HepG2 (cell line): ENCODE measurements at regions not wholly inside any gene's neighbourhood (a gene's known extent, or its start where the extent isn't known, plus 50 kb on each side); places are given as distances from the start of the nearest gene placed in this dataset.

ENCODE experiments used
- ATAC-seq: fragments of 200-7000 bp; cut with Tn5 transposase; 3 replicates; pipeline ENCODE4 v1.9.1; 2020; ENCODE audit warnings: mild to moderate bottlenecking, moderate library complexity
- BruUV-seq: library from RNA; stranded (reverse); fragments of 400-500 nt; replicated peaks from 2 replicates; lab custom pipeline; 2021; lab: Mats Ljungman, UMichigan
- CTCF ChIA-PET: fragments of 300-600 bp; formaldehyde crosslinking; extraction: SDS; loops from one replicate; lab custom pipeline; 2021; ENCODE audit warnings: low total read pairs, inconsistent platforms, low intra/inter-chr PET ratio; lab: Yijun Ruan, JAX
- POLR2A ChIA-PET: fragments of 350-600 bp; sonication (Branson Sonifier 250); formaldehyde crosslinking; loops from one replicate; lab custom pipeline; 2020; ENCODE audit warnings: antibody characterized with exemption, inconsistent platforms; lab: Yijun Ruan, JAX
- DNase-seq: peaks from one replicate; pipeline ENCODE4 v3.0.0-alpha.2; 2015; ENCODE audit warnings: low spot score
- FAIRE-seq: peaks from 3 replicates; lab custom pipeline; 2011; peaks lifted over from hg19 to GRCh38; lab: Jason Lieb, UNC
- H2AFZ ChIP-seq: one replicate; pipeline ENCODE4 v1.6.1; 2011; ENCODE audit warnings: low read length, inconsistent platforms
- H3K27ac ChIP-seq: fragments of 300-600 bp; 3 replicates; pipeline ENCODE4 v1.8.0; 2011; ENCODE audit warnings: mixed run types, mild to moderate bottlenecking, mixed read lengths, low read length, inconsistent platforms; ENCODE audit not compliant: insufficient read depth; ENCODE audit errors: extremely low read length
- H3K27me3 ChIP-seq, 2 experiments: fragments of 200-600 bp in 1 of 2; 2 replicates in 1 of 2; 3 replicates in 1 of 2; pipeline versions ENCODE4 v1.6.0 to v1.8.0; 2011; ENCODE audit warnings: low read length in 2 of 2, mild to moderate bottlenecking in 2 of 2, moderate library complexity in 2 of 2, inconsistent platforms in 1 of 2; ENCODE audit not compliant: insufficient read depth in 2 of 2, control insufficient read depth in 1 of 2
- H3K36me3 ChIP-seq, 2 experiments: fragments of 200-600 bp in 1 of 2; replicated peaks in 1 of 2; 2 replicates in 1 of 2; 3 replicates in 1 of 2; pipeline versions ENCODE4 v1.5.1 to v1.8.0; 2011; ENCODE audit warnings: low read length in 2 of 2, inconsistent platforms in 1 of 2; ENCODE audit not compliant: insufficient read depth in 2 of 2, control insufficient read depth in 1 of 2
- H3K4me1 ChIP-seq: 2 replicates; pipeline ENCODE4 v1.5.1; 2012; ENCODE audit warnings: low read length, inconsistent platforms; ENCODE audit not compliant: insufficient read depth
- H3K4me2 ChIP-seq: 2 replicates; pipeline ENCODE4 v1.6.0; 2011; ENCODE audit warnings: low read depth, low read length, inconsistent platforms
- H3K4me3 ChIP-seq, 3 experiments: fragments of 200-600 bp in 1 of 3; sonication (generic), shearing (Covaris generic) in 1 of 3; replicated peaks in 1 of 3; 2 replicates each; pipeline ENCODE4 v1.5.1; 2011 to 2016; ENCODE audit warnings: low read length in 3 of 3, inconsistent platforms in 2 of 3, low read depth in 2 of 3, mild to moderate bottlenecking in 2 of 3, control low read depth in 1 of 3, mixed read lengths in 1 of 3; ENCODE audit not compliant: insufficient read depth in 1 of 3
- H3K79me2 ChIP-seq: one replicate; pipeline ENCODE4 v1.6.1; 2011; ENCODE audit warnings: low read length, inconsistent platforms; ENCODE audit not compliant: insufficient read depth
- H3K9ac ChIP-seq: 2 replicates; pipeline ENCODE4 v1.6.0; 2011; ENCODE audit warnings: mild to moderate bottlenecking, low read depth, low read length, inconsistent platforms; ENCODE audit not compliant: insufficient read depth
- H3K9me3 ChIP-seq: 2 replicates; pipeline ENCODE4 v1.5.1; 2012; ENCODE audit warnings: mild to moderate bottlenecking, low read length
- H4K20me1 ChIP-seq: 2 replicates; pipeline ENCODE4 v1.6.0; 2011; ENCODE audit warnings: inconsistent platforms, mild to moderate bottlenecking, low read length, moderate library complexity; ENCODE audit not compliant: insufficient read depth
- E2F5 ChIP-seq: sonication (generic); formaldehyde crosslinking; conservative IDR thresholded peaks from 2 replicates; pipeline ENCODE4 v1.4.0; 2020; ENCODE audit warnings: missing genetic modification reagents
- MAFF ChIP-seq: IDR thresholded peaks from 2 replicates; pipeline ENCODE4 v1.6.1; 2011; ENCODE audit warnings: low read depth, low read length, improper control_type of control experiment
- MAFK ChIP-seq, 2 experiments: IDR thresholded peaks in 1 of 2; conservative IDR thresholded peaks in 1 of 2; 2 replicates each; pipeline ENCODE4 v1.6.1; 2011; ENCODE audit warnings: improper control_type of control experiment in 2 of 2, low read length in 2 of 2
- NFE2L2 ChIP-seq: fragments of 150-350 bp; IDR thresholded peaks from 2 replicates; pipeline ENCODE4 v1.6.1; 2014; ENCODE audit warnings: low read length
- RBM39 ChIP-seq: fragments of 200-400 bp; formaldehyde crosslinking; IDR thresholded peaks from one replicate; pipeline ENCODE4 v1.6.1; 2018; ENCODE audit warnings: antibody characterized with exemption, mild to moderate bottlenecking, low read depth, low read length; ENCODE audit not compliant: poor library complexity, severe bottlenecking
- SP140L ChIP-seq: sonication (generic); formaldehyde crosslinking; IDR thresholded peaks from 2 replicates; pipeline ENCODE4 v1.4.0; 2020; ENCODE audit warnings: missing genetic modification reagents, borderline replicate concordance
- WGBS: methylation state at CpG from one replicate; pipeline ENCODE4 v1.1.6; 2017; ENCODE audit warnings: low lambda C conversion rate; 5-methylcytosine and 5-hydroxymethylcytosine counted together
- in situ Hi-C: cut with HindIII; loops from 2 replicates; pipeline ENCODE4 v1.10.0; 2017; ENCODE audit warnings: low pct_unique_long_range_greater_than_20kb; ENCODE audit not compliant: extremely low pct_ligation_motif_present
- intact Hi-C: fragments of 100-400 bp; cut with micrococcal nuclease; formaldehyde crosslinking; loops from one replicate; pipeline ENCODE4 v1.10.0; 2022; ENCODE audit not compliant: unreplicated experiment
- TF ChIP-seq, protein P1 (sequence below): sonication (generic); formaldehyde crosslinking; IDR thresholded peaks from 2 replicates; pipeline ENCODE4 v1.8.1; 2023; ENCODE audit warnings: mild to moderate bottlenecking, inconsistent platforms, moderate library complexity, missing genetic modification reagents, borderline replicate concordance

DNA sequence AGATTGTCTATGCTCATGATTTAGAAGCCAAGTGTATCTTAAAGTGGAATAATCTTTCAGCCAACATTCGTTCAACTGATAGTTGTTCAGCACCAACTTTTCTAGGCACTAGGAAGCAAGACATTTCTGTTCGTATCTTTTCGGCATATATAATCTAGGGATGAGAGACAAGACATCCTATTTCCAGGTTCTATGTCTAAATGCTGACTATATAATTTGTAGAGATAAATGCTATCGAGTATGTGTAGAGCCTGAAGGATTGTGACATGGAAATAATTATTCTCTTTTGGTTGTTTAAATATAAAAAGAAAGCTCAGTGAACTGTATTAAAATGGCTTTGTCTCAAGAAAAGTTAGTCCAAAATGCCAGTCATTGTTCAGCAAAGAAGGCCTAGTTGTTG is 371.6 kb downstream of the DOK5 start:
- FAIRE-seq, result no peak
- no peaks in the 10 kb centered on the region for H3K27me3 ChIP-seq
- POLR2A ChIA-PET, result no interaction called here

GRCh38 chr20:54844346-54844745 is 369.0 kb downstream of the DOK5 start:
- Histone ChIP-seq H3K9ac (no peak overlapping the region), H3K27ac (no peak overlapping the region), H3K27me3 (no peaks in the 10 kb centered on the region), H4K20me1 (no peaks in the 10 kb centered on the region), H3K4me2 (no peak overlapping the region), H3K4me3 (no peak overlapping the region), H3K4me1 (no peaks in the 10 kb centered on the region), H2AFZ (no peak overlapping the region), H3K9me3 (0 out of 2 replicates have a peak, but pooled peaks cover 3% of the 10 kb centered on the region), H3K36me3 (no peaks in the 10 kb centered on the region), H3K79me2 (no peaks in the 10 kb centered on the region)
- in situ Hi-C loops (no loop called here), intact Hi-C loops (no loop called here)
- FAIRE-seq (no peak), DNase-seq (no peak), ATAC-seq (no peak)
- WGBS, result 3% methylated on average over 2 of the region's 2 CpGs
- BruUV-seq, result no TSS peak
- ChIA-PET POLR2A (no interaction called here), CTCF (no interaction called here)
- TF ChIP-seq, protein P1, sequence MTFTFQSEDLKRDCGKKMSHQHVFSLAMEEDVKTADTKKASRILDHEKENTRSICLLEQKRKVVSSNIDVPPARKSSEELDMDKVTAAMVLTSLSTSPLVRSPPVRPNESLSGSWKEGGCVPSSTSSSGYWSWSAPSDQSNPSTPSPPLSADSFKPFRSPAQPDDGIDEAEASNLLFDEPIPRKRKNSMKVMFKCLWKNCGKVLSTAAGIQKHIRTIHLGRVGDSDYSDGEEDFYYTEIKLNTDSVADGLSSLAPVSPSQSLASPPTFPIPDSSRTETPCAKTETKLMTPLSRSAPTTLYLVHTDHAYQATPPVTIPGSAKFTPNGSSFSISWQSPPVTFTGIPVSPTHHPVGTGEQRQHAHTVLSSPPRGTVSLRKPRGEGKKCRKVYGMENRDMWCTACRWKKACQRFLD (CRISPR knock-in tag), result no peak
- TF ChIP-seq SP140L (peak; percentile 64; the same call in 1 of the 2 replicates), E2F5 (CRISPR knock-in tag) (no peak)

More for the DNA sequence above, 371.6 kb downstream of the DOK5 start:
- no peak for DNase-seq
- no peaks in the 10 kb centered on the region for H3K4me1 ChIP-seq
- no peak overlapping the region for H3K9ac ChIP-seq
- no peaks in the 10 kb centered on the region for H3K79me2 ChIP-seq
- intact Hi-C loops, result no loop called here
- H3K4me2 ChIP-seq, result no peak overlapping the region
- CTCF ChIA-PET, result no interaction called here
- H3K27ac ChIP-seq, result no peak overlapping the region
- H2AFZ ChIP-seq, result no peak overlapping the region
- no peaks in the 10 kb centered on the region for H3K36me3 ChIP-seq
- ATAC-seq, result no peak
- H4K20me1 ChIP-seq, result no peaks in the 10 kb centered on the region
- peaks cover 23% of the 10 kb centered on the region for H3K9me3 ChIP-seq
- WGBS, result 15% methylated on average over 4 of the region's 4 CpGs
- in situ Hi-C loops, result no loop called here
- no peak overlapping the region for H3K4me3 ChIP-seq
- TF ChIP-seq MAFK (conservative IDR thresholded peaks at IDR 0.05 in 1 of 2, IDR thresholded peaks at IDR 0.05 in 1 of 2; ENCODE audit: low read length in 2 of 2) (peak; percentile 60 to 61; a peak in 3 of 4 replicates), RBM39 (no peak), NFE2L2 (peak; percentile 53; the same call in 1 of the 2 replicates), MAFF (peak; percentile 49; the same call in 1 of the 2 replicates)
- TF ChIP-seq, all 625 proteins: peak for 3
- no TSS peak for BruUV-seq
